ENCODE measurements at regions not wholly inside any gene's neighbourhood (a gene's known extent, or its start where the extent isn't known, plus 50 kb on each side); places are given as distances from the start of the nearest gene placed in this dataset.

DNA sequence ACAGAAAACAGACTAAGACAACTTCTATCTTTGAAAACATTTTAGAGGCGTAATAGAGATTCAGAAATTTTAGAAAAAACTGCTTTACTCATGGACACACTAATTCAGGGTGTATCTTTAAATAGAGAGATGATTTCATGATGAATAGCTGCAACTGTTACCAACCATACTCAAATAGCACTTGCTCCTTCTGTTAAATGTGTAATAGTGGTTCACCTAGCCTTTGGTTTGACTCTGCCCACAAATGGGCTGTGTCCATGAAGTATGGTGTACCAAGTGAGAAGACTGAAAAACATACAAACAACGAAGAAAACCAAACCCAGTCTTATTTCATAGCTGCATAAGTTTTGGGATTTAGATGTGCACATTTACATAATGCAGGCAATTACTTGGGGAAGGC is 610.6 kb downstream of the PLCL1 start:
- TF ChIP-seq EZH2phosphoT487 (IDR thresholded peaks at IDR 0.05; ENCODE audit: insufficient read depth, low read depth) (no peak), EZH2 (IDR thresholded peaks at IDR 0.05; ENCODE audit: insufficient read depth, poor library complexity, severe bottlenecking) (no peak)
